ENCODE measurements at regions not wholly inside any gene's neighbourhood (a gene's known extent, or its start where the extent isn't known, plus 50 kb on each side); places are given as distances from the start of the nearest gene placed in this dataset.
"Not testable (repeated sequence)": the region's sequence is repeated elsewhere in the genome, so short reads cannot be mapped to it uniquely, and the experiment has no call there.

DNA sequence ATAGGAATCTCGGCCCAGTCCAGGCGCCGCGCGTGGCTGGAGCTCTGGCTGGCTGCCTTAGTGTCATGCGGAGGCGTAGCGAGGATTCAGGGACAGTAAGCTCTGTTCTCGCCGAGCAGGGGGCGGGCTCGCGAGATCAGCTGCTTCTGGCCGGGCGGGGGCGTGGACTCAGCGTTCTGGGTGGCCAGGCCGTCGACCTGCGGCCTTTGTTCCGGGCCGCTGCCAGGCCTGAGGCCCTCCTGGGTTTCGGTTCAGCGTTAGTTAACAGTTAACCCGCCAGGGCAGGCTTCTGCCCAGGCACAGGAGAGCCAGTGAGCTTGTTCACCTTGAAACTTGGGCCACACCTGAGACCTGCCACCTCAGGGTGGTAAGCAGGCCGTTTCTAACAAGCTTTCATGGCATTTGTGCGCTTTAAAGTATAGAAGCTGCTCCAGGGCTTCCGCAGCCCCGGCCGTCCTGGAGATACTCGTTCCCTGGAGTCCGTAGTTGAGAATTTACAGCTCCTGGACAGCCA is 332.2 kb upstream of the SGCG start:
- Histone ChIP-seq H3K4me3 (ENCODE audit: low read depth, low read length) (no peak overlapping the region), H3K4me1 (ENCODE audit: control insufficient read depth, insufficient read depth, low read length, unreplicated experiment) (no peaks in the 10 kb centered on the region), H3K27me3 (ENCODE audit: insufficient read depth, low read length) (no peaks in the 10 kb centered on the region), H3K36me3 (ENCODE audit: insufficient read depth, low read length) (no peaks in the 10 kb centered on the region), H3K27ac (ENCODE audit: low read depth, low read length) (no peak overlapping the region), H2AFZ (ENCODE audit: low read length, unreplicated experiment) (no peak overlapping the region), H3K79me2 (ENCODE audit: control insufficient read depth, insufficient read depth, low read length, unreplicated experiment) (no peaks in the 10 kb centered on the region)

DNA sequence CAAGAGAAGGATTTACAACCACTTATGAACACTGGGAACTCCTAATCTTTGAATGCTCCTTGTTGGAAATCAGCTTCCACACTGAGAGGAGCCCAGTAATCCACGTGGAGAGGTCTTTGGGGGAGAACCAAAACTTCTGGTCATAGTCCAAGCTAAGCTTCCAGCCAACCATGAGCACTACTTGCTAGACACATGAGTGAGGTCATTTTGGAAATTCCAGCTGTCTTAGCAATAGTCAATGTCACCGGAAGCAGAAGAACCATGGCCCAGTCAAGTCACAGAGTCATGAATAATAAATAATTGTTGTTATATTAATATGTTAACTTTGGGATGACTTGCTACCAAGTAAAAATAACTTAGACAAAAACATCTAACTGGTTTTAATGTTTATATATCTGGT is 324.9 kb upstream of the SGCG start:
- H3K36me3 ChIP-seq (ENCODE audit: insufficient read depth, low read length), result no peaks in the 10 kb centered on the region
- H3K4me3 ChIP-seq (ENCODE audit: low read depth, low read length), result no peak overlapping the region
- no peaks in the 10 kb centered on the region for H3K79me2 ChIP-seq (ENCODE audit: control insufficient read depth, insufficient read depth, low read length, unreplicated experiment)
- no peak overlapping the region for H3K27ac ChIP-seq (ENCODE audit: low read depth, low read length)
- no peaks in the 10 kb centered on the region for H3K4me1 ChIP-seq (ENCODE audit: control insufficient read depth, insufficient read depth, low read length, unreplicated experiment)
- H3K27me3 ChIP-seq (ENCODE audit: insufficient read depth, low read length), result no peaks in the 10 kb centered on the region
- no peak overlapping the region for H2AFZ ChIP-seq (ENCODE audit: low read length, unreplicated experiment)

DNA sequence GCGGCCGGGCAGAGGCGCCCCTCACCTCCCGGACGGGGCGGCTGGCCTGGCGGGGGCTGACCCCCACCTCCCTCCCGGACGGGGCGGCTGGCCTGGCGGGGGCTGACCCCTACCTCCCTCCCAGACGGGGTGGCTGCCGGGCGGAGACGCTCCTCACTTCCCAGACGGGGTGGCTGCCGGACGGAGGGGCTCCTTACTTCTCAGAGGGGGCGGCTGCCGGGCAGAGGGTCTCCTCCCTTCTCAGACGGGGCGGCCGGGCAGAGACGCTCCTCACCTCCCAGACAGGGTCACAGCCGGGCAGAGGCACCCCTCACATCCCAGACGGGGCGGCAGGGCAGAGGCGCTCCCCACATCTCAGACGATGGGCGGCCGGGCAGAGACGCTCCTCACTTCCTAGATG is 321.8 kb upstream of the SGCG start:
- not testable (repeated sequence) for H3K4me1 ChIP-seq (ENCODE audit: control insufficient read depth, insufficient read depth, low read length, unreplicated experiment); H3K4me3 ChIP-seq (ENCODE audit: low read depth, low read length); H3K27ac ChIP-seq (ENCODE audit: low read depth, low read length); H3K27me3 ChIP-seq (ENCODE audit: insufficient read depth, low read length); H3K36me3 ChIP-seq (ENCODE audit: insufficient read depth, low read length); H2AFZ ChIP-seq (ENCODE audit: low read length, unreplicated experiment); H3K79me2 ChIP-seq (ENCODE audit: control insufficient read depth, insufficient read depth, low read length, unreplicated experiment)

DNA sequence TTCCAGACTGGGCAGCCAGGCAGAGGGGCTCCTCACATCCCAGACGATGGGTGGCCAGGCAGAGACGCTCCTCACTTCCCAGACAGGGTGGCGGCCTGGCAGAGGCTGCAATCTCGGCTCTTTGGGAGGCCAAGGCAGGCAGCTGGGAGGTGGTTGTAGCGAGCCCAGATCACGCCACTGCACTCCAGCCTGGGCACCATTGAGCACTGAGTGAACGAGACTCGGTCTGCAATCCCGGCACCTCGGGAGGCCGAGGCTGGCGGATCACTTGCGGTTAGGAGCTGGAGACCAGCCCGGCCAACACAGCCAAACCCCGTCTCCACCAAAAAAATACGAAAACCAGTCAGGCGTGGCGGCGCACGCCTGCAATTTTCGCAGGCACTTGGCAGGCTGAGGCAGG is 321.4 kb upstream of the SGCG start:
- H3K79me2 ChIP-seq (ENCODE audit: control insufficient read depth, insufficient read depth, low read length, unreplicated experiment); H3K36me3 ChIP-seq (ENCODE audit: insufficient read depth, low read length); H3K27me3 ChIP-seq (ENCODE audit: insufficient read depth, low read length); H3K4me3 ChIP-seq (ENCODE audit: low read depth, low read length); H3K4me1 ChIP-seq (ENCODE audit: control insufficient read depth, insufficient read depth, low read length, unreplicated experiment); H3K27ac ChIP-seq (ENCODE audit: low read depth, low read length); H2AFZ ChIP-seq (ENCODE audit: low read length, unreplicated experiment): not testable (repeated sequence)

DNA sequence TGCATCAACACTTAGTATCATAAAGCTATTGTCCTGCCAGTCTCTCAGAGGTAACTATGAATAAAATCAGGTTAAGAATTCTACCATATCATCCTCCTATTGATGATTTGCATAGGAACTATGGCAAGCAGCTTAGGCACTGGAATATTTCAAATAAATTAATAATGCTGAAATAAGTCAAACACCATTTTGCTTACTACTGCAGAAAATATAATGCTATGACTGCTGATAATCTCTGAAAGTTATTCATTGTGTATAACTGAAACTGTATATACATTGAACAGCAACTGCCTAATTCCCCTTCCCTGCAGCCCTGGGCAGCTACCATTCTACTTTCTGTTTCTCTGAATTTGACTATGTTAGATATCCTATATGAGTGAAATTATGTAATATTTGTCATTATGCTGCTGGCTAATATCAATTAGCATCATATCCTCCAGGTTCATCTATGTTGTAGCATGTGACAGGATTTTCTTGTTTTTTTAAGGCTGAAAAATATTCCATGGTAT is 318.8 kb upstream of the SGCG start:
- H3K4me1 ChIP-seq (ENCODE audit: control insufficient read depth, insufficient read depth, low read length, unreplicated experiment), result no peaks in the 10 kb centered on the region
- H3K27me3 ChIP-seq (ENCODE audit: insufficient read depth, low read length), result no peaks in the 10 kb centered on the region

DNA sequence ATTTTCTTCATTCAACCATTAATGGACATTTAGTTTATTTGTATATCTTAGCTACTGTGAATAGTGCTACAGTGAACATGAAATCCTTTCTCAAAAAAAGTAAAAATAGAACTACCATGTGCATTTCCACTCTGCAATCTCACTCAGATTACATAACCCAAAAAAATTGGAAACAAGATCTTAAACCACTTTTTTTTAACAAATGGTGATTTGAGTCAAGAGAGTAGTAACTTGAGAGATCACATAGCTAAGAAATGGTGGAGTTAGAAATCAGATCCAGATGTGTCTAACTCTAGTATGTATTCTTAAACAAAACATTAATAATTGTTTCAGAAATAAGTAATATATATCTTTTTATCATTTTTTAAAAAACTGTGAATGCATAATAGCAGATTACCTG is 318.3 kb upstream of the SGCG start:
- Histone ChIP-seq H3K27me3 (ENCODE audit: insufficient read depth, low read length) (no peaks in the 10 kb centered on the region), H3K4me1 (ENCODE audit: control insufficient read depth, insufficient read depth, low read length, unreplicated experiment) (no peaks in the 10 kb centered on the region), H2AFZ (ENCODE audit: low read length, unreplicated experiment) (no peak overlapping the region), H3K27ac (ENCODE audit: low read depth, low read length) (no peak overlapping the region), H3K79me2 (ENCODE audit: control insufficient read depth, insufficient read depth, low read length, unreplicated experiment) (no peaks in the 10 kb centered on the region), H3K4me3 (ENCODE audit: low read depth, low read length) (no peak overlapping the region), H3K36me3 (ENCODE audit: insufficient read depth, low read length) (no peaks in the 10 kb centered on the region)

More for the DNA sequence above, 318.8 kb upstream of the SGCG start:
- Histone ChIP-seq H3K36me3 (ENCODE audit: insufficient read depth, low read length) (no peaks in the 10 kb centered on the region), H3K27ac (ENCODE audit: low read depth, low read length) (no peak overlapping the region), H3K4me3 (ENCODE audit: low read depth, low read length) (no peak overlapping the region), H3K79me2 (ENCODE audit: control insufficient read depth, insufficient read depth, low read length, unreplicated experiment) (no peaks in the 10 kb centered on the region), H2AFZ (ENCODE audit: low read length, unreplicated experiment) (no peak overlapping the region)

DNA sequence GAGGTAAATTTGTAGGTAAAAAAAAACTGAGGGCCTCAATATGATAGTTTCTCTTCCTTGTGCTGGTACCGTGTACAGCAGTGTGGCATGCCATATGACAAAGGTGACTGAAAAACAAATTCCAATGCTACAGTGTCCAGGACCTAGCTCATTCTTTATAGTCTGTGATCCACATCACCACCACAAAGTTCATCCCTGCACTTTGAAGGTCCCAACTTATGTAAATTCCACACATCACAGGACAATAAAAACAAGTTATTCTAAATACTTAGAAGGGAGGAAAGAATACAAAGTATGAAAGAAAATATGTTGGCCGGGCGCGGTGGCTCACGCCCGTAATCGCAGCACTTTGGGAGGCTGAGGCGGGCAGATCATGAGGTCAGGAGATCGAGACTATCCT is 314.6 kb upstream of the SGCG start:
- no peak overlapping the region for H3K4me3 ChIP-seq (ENCODE audit: low read depth, low read length)
- no peaks in the 10 kb centered on the region for H3K79me2 ChIP-seq (ENCODE audit: control insufficient read depth, insufficient read depth, low read length, unreplicated experiment)
- no peak overlapping the region for H3K27ac ChIP-seq (ENCODE audit: low read depth, low read length)
- no peaks in the 10 kb centered on the region for H3K27me3 ChIP-seq (ENCODE audit: insufficient read depth, low read length)
- no peaks in the 10 kb centered on the region for H3K36me3 ChIP-seq (ENCODE audit: insufficient read depth, low read length)
- H2AFZ ChIP-seq (ENCODE audit: low read length, unreplicated experiment), result no peak overlapping the region
- no peaks in the 10 kb centered on the region for H3K4me1 ChIP-seq (ENCODE audit: control insufficient read depth, insufficient read depth, low read length, unreplicated experiment)

DNA sequence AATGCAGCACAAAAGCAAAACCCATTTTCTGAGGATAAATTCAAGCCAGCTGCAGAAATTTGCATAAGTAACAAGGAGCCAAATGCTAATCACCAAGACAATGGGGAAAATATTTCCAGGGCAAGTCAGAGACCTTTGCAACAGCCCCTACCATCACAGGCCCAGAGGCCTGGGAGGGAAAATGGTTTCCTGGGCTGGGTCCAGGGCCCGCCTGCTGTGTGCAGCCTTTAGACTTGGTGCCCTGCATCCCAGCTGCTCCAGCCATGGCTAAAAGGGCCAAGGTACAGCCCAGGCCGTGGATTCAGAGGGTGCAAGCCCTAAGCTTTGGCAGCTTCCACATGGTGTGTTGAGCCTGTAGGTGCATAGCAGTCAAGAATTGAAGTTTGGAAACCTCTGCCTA is 309.5 kb upstream of the SGCG start:
- no peaks in the 10 kb centered on the region for H3K4me1 ChIP-seq (ENCODE audit: control insufficient read depth, insufficient read depth, low read length, unreplicated experiment)
- H3K36me3 ChIP-seq (ENCODE audit: insufficient read depth, low read length), result no peaks in the 10 kb centered on the region
- H3K27ac ChIP-seq (ENCODE audit: low read depth, low read length), result no peak overlapping the region
- no peaks in the 10 kb centered on the region for H3K79me2 ChIP-seq (ENCODE audit: control insufficient read depth, insufficient read depth, low read length, unreplicated experiment)
- H2AFZ ChIP-seq (ENCODE audit: low read length, unreplicated experiment), result no peak overlapping the region
- H3K27me3 ChIP-seq (ENCODE audit: insufficient read depth, low read length), result no peaks in the 10 kb centered on the region
- H3K4me3 ChIP-seq (ENCODE audit: low read depth, low read length), result no peak overlapping the region

DNA sequence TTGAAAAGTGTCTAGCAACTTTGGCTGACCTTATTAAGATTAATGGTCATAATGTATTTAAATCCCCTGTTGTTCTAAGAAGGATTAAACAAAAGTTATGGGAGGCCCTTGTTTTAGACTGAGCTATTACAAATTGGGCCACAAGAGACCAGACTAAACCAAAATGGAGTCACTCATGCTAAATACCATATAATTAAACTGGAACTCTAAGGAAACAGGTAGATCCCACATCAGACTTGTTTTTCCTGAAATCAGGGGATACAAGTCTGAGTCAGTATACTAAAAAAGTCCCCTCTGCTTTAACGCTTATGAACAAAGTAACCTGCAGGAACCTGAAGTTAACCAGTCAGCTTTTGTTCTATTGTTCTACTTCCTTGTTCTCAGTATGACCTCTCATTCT is 305.9 kb upstream of the SGCG start:
- H3K79me2 ChIP-seq (ENCODE audit: control insufficient read depth, insufficient read depth, low read length, unreplicated experiment), result no peaks in the 10 kb centered on the region
- no peaks in the 10 kb centered on the region for H3K36me3 ChIP-seq (ENCODE audit: insufficient read depth, low read length)
- H3K27me3 ChIP-seq (ENCODE audit: insufficient read depth, low read length), result no peaks in the 10 kb centered on the region
- H3K27ac ChIP-seq (ENCODE audit: low read depth, low read length), result no peak overlapping the region
- H2AFZ ChIP-seq (ENCODE audit: low read length, unreplicated experiment), result no peak overlapping the region
- no peaks in the 10 kb centered on the region for H3K4me1 ChIP-seq (ENCODE audit: control insufficient read depth, insufficient read depth, low read length, unreplicated experiment)
- no peak overlapping the region for H3K4me3 ChIP-seq (ENCODE audit: low read depth, low read length)

DNA sequence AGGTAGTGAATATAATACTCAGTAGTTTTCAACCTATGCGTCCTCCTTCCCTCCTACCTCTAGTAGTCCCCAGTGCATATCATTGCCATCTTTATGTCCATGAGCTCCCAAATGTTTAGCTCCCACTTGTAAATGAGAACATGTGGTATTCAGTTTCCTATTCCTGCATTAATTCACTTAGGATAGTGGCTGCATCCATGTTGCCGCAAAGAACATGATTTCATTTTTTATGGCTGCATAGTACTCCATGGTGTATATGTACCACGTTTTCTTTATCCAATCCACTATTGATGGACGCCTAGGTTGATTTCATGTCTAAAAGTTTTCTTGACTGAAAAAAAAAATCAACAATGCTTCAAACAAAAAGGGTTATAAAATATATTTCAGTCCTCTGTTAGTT is 303.4 kb upstream of the SGCG start:
- Histone ChIP-seq H3K27me3 (ENCODE audit: insufficient read depth, low read length) (no peaks in the 10 kb centered on the region), H2AFZ (ENCODE audit: low read length, unreplicated experiment) (no peak overlapping the region), H3K79me2 (ENCODE audit: control insufficient read depth, insufficient read depth, low read length, unreplicated experiment) (no peaks in the 10 kb centered on the region), H3K27ac (ENCODE audit: low read depth, low read length) (no peak overlapping the region), H3K36me3 (ENCODE audit: insufficient read depth, low read length) (no peaks in the 10 kb centered on the region), H3K4me3 (ENCODE audit: low read depth, low read length) (no peak overlapping the region), H3K4me1 (ENCODE audit: control insufficient read depth, insufficient read depth, low read length, unreplicated experiment) (no peaks in the 10 kb centered on the region)

DNA sequence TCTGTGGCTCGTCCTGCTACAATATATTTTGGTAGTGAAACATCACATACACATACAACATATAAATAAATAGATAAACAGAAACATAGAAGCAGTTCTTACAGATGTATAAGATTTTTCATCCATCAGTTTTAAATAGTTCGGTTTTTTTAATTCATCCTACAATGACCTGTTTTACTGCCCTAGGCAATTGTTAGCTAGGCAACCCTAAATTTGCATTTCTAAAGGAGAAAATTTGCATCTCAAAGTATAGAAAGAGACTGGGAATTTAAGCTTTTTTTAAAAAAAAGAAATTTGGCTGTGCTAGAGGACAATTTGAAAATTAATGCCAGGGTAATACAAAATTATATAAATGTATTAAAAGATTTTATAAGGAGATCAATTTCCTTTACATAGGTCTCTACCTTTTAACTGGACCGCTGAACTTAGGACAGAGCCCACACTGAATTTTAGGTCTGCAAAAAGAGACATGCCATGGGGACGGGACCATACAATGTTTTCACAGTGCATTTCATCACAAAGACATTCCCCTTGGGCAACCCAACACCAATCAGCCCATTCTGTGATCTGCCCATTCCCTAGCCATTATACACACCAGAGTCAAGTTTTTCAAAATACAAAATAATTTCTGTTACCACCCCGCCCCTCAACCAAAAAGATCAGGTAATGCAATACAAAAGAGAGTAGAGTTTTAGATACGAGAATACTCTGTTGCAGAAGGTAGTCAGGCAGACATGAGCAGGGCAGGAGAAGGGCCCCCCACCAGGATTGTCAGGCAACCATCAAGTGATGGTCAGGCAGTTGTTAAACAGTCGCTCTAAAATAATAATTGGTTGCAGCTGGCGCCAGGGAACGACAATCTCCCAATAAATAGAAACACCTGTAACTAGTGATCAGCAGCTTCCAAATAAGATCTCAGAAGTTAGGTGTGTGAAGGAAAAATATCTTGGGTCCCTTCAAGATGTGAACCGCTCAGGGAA is 299.7 kb upstream of the SGCG start:
- Histone ChIP-seq H2AFZ (ENCODE audit: low read length, unreplicated experiment) (no peak overlapping the region), H3K4me3 (ENCODE audit: low read depth, low read length) (no peak overlapping the region), H3K36me3 (ENCODE audit: insufficient read depth, low read length) (no peaks in the 10 kb centered on the region), H3K79me2 (ENCODE audit: control insufficient read depth, insufficient read depth, low read length, unreplicated experiment) (no peaks in the 10 kb centered on the region), H3K27me3 (ENCODE audit: insufficient read depth, low read length) (no peaks in the 10 kb centered on the region), H3K27ac (ENCODE audit: low read depth, low read length) (no peak overlapping the region), H3K4me1 (ENCODE audit: control insufficient read depth, insufficient read depth, low read length, unreplicated experiment) (no peaks in the 10 kb centered on the region)
